A673 (cell line): ENCODE measurements at regions not wholly inside any gene's neighbourhood (a gene's known extent, or its start where the extent isn't known, plus 50 kb on each side); places are given as distances from the start of the nearest gene placed in this dataset.

Source experiments
- CTCF ChIP-seq: fragments of 300-800, 200-600 bp; sonication (generic); conservative IDR thresholded peaks from 2 replicates; pipeline ENCODE4 v1.5.1; 2017; ENCODE audit warnings: low read depth, mild to moderate bottlenecking, antibody characterized with exemption, low read length, moderate library complexity, mixed read lengths
- EZH2 ChIP-seq: fragments of 200-600 bp; sonication (generic); IDR thresholded peaks from 2 replicates; pipeline ENCODE4 v1.6.1; 2017; ENCODE audit warnings: borderline replicate concordance, low read depth, mild to moderate bottlenecking, mixed read lengths, antibody characterized with exemption, low read length; ENCODE audit not compliant: poor library complexity, severe bottlenecking

GRCh38 chr16:49161191-49161590 lies 120.4 kb downstream of the CBLN1 start:
- no peak for TF ChIP-seq CTCF
- TF ChIP-seq EZH2, result no peak
